ENCODE measurements at regions not wholly inside any gene's neighbourhood (a gene's known extent, or its start where the extent isn't known, plus 50 kb on each side); places are given as distances from the start of the nearest gene placed in this dataset.

DNA sequence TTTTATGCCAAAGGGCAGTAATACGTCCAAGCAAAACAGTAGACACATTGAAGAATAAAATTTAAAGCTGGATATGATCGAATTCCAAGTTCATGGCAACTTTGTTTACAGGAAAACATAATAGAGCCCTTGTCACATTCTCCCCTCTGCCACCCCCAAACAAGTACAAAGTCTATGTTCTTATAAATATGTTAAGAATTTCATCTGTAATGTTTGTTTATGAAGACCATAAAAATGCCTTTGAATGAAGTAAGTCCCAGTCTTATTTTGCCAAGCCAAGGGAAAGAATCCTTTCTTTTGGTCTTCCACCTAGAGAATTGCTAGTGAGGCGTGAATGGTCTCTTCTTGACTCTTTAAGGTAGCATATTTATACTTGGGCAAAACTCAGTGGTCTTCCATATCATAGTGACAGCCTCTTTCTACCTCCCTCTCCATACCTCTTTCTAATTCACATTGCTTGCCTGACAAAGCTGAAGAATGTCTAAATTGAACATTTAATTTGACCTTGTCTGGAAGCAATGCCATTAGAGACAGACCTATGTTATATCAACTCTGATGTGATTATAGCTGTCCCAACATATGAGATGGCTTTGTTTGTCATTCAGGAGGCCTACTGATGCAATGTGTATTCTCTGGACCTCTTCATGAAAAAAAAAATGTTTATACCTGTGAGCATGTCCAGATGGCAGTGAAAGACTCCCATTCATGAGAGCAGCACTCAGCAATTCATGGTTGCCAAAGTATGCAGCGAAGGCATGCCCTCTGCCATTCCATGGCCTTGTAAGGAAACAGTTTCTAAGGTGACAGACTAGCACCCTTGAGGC, 70.6 kb upstream of the CCN2 start (continued):
- TF ChIP-seq ZNF773 (CRISPR knock-in tag; IDR thresholded peaks at IDR 0.05; ENCODE audit: borderline replicate concordance) (no peak), GMEB2 (CRISPR knock-in tag; IDR thresholded peaks at IDR 0.05; ENCODE audit: low read depth) (no peak), SKI (IDR thresholded peaks at IDR 0.05; ENCODE audit: partially characterized antibody) (peak; percentile 22), PCBP2 (optimal IDR thresholded peaks at IDR 0.05; ENCODE audit: low read depth, low read length, poor library complexity, severe bottlenecking) (no peak), ZNF780A (CRISPR knock-in tag; IDR thresholded peaks at IDR 0.05) (no peak), SRSF4 (IDR thresholded peaks at IDR 0.05; ENCODE audit: low read depth, low read length, poor library complexity, severe bottlenecking) (no peak), SOX5 (CRISPR knock-in tag; IDR thresholded peaks at IDR 0.05; ENCODE audit: borderline replicate concordance) (peak; percentile 71; the same call in 1 of the 2 replicates), ZNF333 (CRISPR knock-in tag; IDR thresholded peaks at IDR 0.05; ENCODE audit: borderline replicate concordance) (no peak), ZNF136 (CRISPR knock-in tag; IDR thresholded peaks at IDR 0.05; ENCODE audit: low read depth) (no peak), ZNF784 (CRISPR knock-in tag; IDR thresholded peaks at IDR 0.05; ENCODE audit: borderline replicate concordance) (no peak), ZBTB3 (CRISPR knock-in tag; IDR thresholded peaks at IDR 0.05; ENCODE audit: borderline replicate concordance, low read depth) (no peak), PREB (CRISPR knock-in tag; IDR thresholded peaks at IDR 0.05) (no peak)

Measured in HepG2 (cell line).